CD14-positive monocyte (primary cell): ENCODE measurements at regions not wholly inside any gene's neighbourhood (a gene's known extent, or its start where the extent isn't known, plus 50 kb on each side); places are given as distances from the start of the nearest gene placed in this dataset.

Source experiments
- DNase-seq, 3 donors: peaks; one replicate each; pipeline ENCODE4 v3.0.0-alpha.2; 2011 to 2022
- H2AFZ ChIP-seq: 2 replicates; pipeline ENCODE4 v1.6.0; 2012; ENCODE audit warnings: mild to moderate bottlenecking, low read depth, low read length, inconsistent platforms; ENCODE audit not compliant: insufficient read depth, poor library complexity, severe bottlenecking
- H3K27ac ChIP-seq, 2 donors: 1 replicate in 1 of 2; 2 replicates in 1 of 2; pipeline ENCODE4 v1.5.1; 2012 to 2013; ENCODE audit warnings: low read length in 2 of 2, control low read depth in 1 of 2, inconsistent platforms in 1 of 2, low read depth in 1 of 2, mild to moderate bottlenecking in 1 of 2
- H3K27me3 ChIP-seq, 2 donors: one replicate each; pipeline versions ENCODE4 v1.6.0 to v1.6.1; 2011 to 2013; ENCODE audit warnings: low read length in 2 of 2; ENCODE audit not compliant: control insufficient read depth in 2 of 2, insufficient read depth in 2 of 2
- H3K36me3 ChIP-seq, 2 donors: replicated peaks in 1 of 2; 1 replicate in 1 of 2; 2 replicates in 1 of 2; pipeline versions ENCODE4 v1.5.1 to v1.6.1; 2012 to 2013; ENCODE audit warnings: low read length in 2 of 2, control low read depth in 1 of 2, inconsistent platforms in 1 of 2, mild to moderate bottlenecking in 1 of 2; ENCODE audit not compliant: insufficient read depth in 2 of 2, control insufficient read depth in 1 of 2
- H3K4me1 ChIP-seq, 2 donors: 1 replicate in 1 of 2; 2 replicates in 1 of 2; pipeline versions ENCODE4 v1.5.1 to v1.6.1; 2012 to 2013; ENCODE audit warnings: low read length in 2 of 2, control low read depth in 1 of 2, inconsistent platforms in 1 of 2, mild to moderate bottlenecking in 1 of 2, moderate library complexity in 1 of 2; ENCODE audit not compliant: insufficient read depth in 2 of 2, control insufficient read depth in 1 of 2
- H3K4me2 ChIP-seq: replicated peaks from 2 replicates; pipeline ENCODE3; 2012; ENCODE audit warnings: low read length, moderate library complexity, mild to moderate bottlenecking; ENCODE audit not compliant: poor library complexity, severe bottlenecking; ENCODE audit errors: extremely low read depth
- H3K4me3 ChIP-seq, 3 experiments: fragments of 200-600 bp in 1 of 3; sonication (generic) in 1 of 3; replicated peaks in 1 of 3; 1 replicate in 2 of 3; 2 replicates in 1 of 3; pipeline ENCODE4 v1.5.1; 2011 to 2013; ENCODE audit warnings: low read length in 3 of 3, mild to moderate bottlenecking in 3 of 3, control low read depth in 2 of 3, low read depth in 2 of 3, inconsistent platforms in 1 of 3, moderate library complexity in 1 of 3
- H3K79me2 ChIP-seq: 2 replicates; pipeline ENCODE4 v1.6.0; 2012; ENCODE audit warnings: mild to moderate bottlenecking, control low read depth, inconsistent platforms, low read length, moderate library complexity; ENCODE audit not compliant: insufficient read depth
- H3K9ac ChIP-seq: 2 replicates; pipeline ENCODE4 v1.6.0; 2017; ENCODE audit warnings: low read length, mild to moderate bottlenecking; ENCODE audit not compliant: insufficient read depth, poor library complexity, severe bottlenecking
- H3K9me3 ChIP-seq, 2 donors: replicated peaks in 1 of 2; 1 replicate in 1 of 2; 2 replicates in 1 of 2; pipeline versions ENCODE4 v1.5.1 to v1.6.1; 2012 to 2013; ENCODE audit warnings: low read length in 2 of 2, control low read depth in 1 of 2; ENCODE audit not compliant: control insufficient read depth in 1 of 2, insufficient read depth in 1 of 2
- H4K20me1 ChIP-seq: 2 replicates; pipeline ENCODE4 v1.6.0; 2012; ENCODE audit warnings: mild to moderate bottlenecking, low read length, control low read depth, moderate library complexity; ENCODE audit not compliant: insufficient read depth
- H3K27ac Mint-ChIP-seq, 7 donors: one replicate each; pipeline ENCODE4 v1.8.0; 2020; ENCODE audit warnings: mild to moderate bottlenecking in 7 of 7, mixed read lengths in 7 of 7, moderate library complexity in 6 of 7, inconsistent platforms in 2 of 7
- H3K27me3 Mint-ChIP-seq, 3 donors: one replicate each; pipeline ENCODE4 v1.8.0; 2021 to 2022; ENCODE audit warnings: low read depth in 3 of 3, mild to moderate bottlenecking in 3 of 3, mixed read lengths in 3 of 3, moderate library complexity in 3 of 3, inconsistent platforms in 1 of 3
- H3K36me3 Mint-ChIP-seq, 2 donors: one replicate each; pipeline ENCODE4 v1.8.0; 2020; ENCODE audit warnings: mixed read lengths in 2 of 2, inconsistent platforms in 1 of 2, mild to moderate bottlenecking in 1 of 2
- H3K4me1 Mint-ChIP-seq: one replicate; pipeline ENCODE4 v1.8.0; 2020; ENCODE audit warnings: mild to moderate bottlenecking, mixed read lengths
- H3K4me3 Mint-ChIP-seq, 2 donors: one replicate each; pipeline ENCODE4 v1.8.0; 2020; ENCODE audit warnings: mild to moderate bottlenecking in 2 of 2, mixed read lengths in 2 of 2, moderate library complexity in 1 of 2
- H3K9me3 Mint-ChIP-seq, 7 donors: one replicate each; pipeline ENCODE4 v1.8.0; 2020 to 2022; ENCODE audit warnings: mixed read lengths in 7 of 7, mild to moderate bottlenecking in 6 of 7, moderate library complexity in 6 of 7, inconsistent platforms in 2 of 7
- CTCF ChIP-seq: fragments of 200-600 bp; IDR thresholded peaks from one replicate; pipeline ENCODE4 v1.8.0; 2022; ENCODE audit warnings: antibody characterized with exemption, mild to moderate bottlenecking
- intact Hi-C, 2 donors: fragments of 100-400 bp; cut with micrococcal nuclease; formaldehyde crosslinking; loops; one replicate each; pipeline versions ENCODE4 v1.15.0 to v1.15.1; 2023

- Histone ChIP-seq H3K27ac (no peak overlapping the region), H3K9me3 (no peaks in the 10 kb centered on the region), H3K27me3 (no peaks in the 10 kb centered on the region), H3K4me1 (no peaks in the 10 kb centered on the region), H3K36me3 (no peaks in the 10 kb centered on the region), H3K9ac (no peak overlapping the region), H3K4me3 (no peak overlapping the region), H3K4me2 (no peak overlapping the region), H3K79me2 (no peaks in the 10 kb centered on the region), H4K20me1 (no peaks in the 10 kb centered on the region), H2AFZ (no peak overlapping the region)
- Mint-ChIP-seq H3K27me3 (no peaks in the 10 kb centered on the region), H3K36me3 (no peaks in the 10 kb centered on the region), H3K9me3 (peaks cover 0 to 4% (median 2%) of the 10 kb centered on the region in 7 donors), H3K27ac (no peak overlapping the region), H3K4me3 (no peak overlapping the region), H3K4me1 (no peaks in the 10 kb centered on the region)
- no peak for TF ChIP-seq CTCF
- intact Hi-C loops = no loop called here
- DNase-seq = no peak
These were observed 1615.2 kb downstream of the OLFM4 start for GRCh38 chr13:54643863-54644262.

GRCh38 chr13:54647275-54647674 is 1618.7 kb downstream of the OLFM4 start:
- peaks cover 0 to 8% (median 3%) of the 10 kb centered on the region in 7 donors for H3K9me3 Mint-ChIP-seq
- no peaks in the 10 kb centered on the region for H3K4me1 ChIP-seq
- no peaks in the 10 kb centered on the region for H3K36me3 Mint-ChIP-seq
- DNase-seq = no peak
- no peak for TF ChIP-seq CTCF
- H4K20me1 ChIP-seq = no peaks in the 10 kb centered on the region
- H3K9me3 ChIP-seq = peaks cover 0 to 4% of the 10 kb centered on the region in 2 donors
- H3K4me3 Mint-ChIP-seq = no peak overlapping the region
- H3K9ac ChIP-seq = no peak overlapping the region
- H3K27me3 ChIP-seq = no peaks in the 10 kb centered on the region
- no peak overlapping the region for H2AFZ ChIP-seq
- H3K4me3 ChIP-seq = no peak overlapping the region
- H3K79me2 ChIP-seq = no peaks in the 10 kb centered on the region
- intact Hi-C loops = no loop called here
- H3K4me1 Mint-ChIP-seq = no peaks in the 10 kb centered on the region
- H3K36me3 ChIP-seq = no peaks in the 10 kb centered on the region
- H3K27ac Mint-ChIP-seq = no peak overlapping the region
- no peak overlapping the region for H3K4me2 ChIP-seq
- H3K27me3 Mint-ChIP-seq = no peaks in the 10 kb centered on the region
- no peak overlapping the region for H3K27ac ChIP-seq
